Choroid plexus epithelial cell (primary cell): ENCODE measurements at regions not wholly inside any gene's neighbourhood (a gene's known extent, or its start where the extent isn't known, plus 50 kb on each side); places are given as distances from the start of the nearest gene placed in this dataset.
"Not testable (repeated sequence)": the region's sequence is repeated elsewhere in the genome, so short reads cannot be mapped to it uniquely, and the experiment has no call there.

ENCODE experiments used
- DNase-seq: peaks from one replicate; pipeline ENCODE4 v3.0.0-alpha.2; 2010; ENCODE audit warnings: low read depth
- H3K4me3 ChIP-seq: 2 replicates; pipeline ENCODE4 v1.5.1; 2011; ENCODE audit warnings: low read depth, mild to moderate bottlenecking, control low read depth, low read length, moderate library complexity
- CTCF ChIP-seq: conservative IDR thresholded peaks from 2 replicates; pipeline ENCODE4 v1.5.1; 2011; ENCODE audit warnings: low read depth, mild to moderate bottlenecking, control low read depth, inconsistent platforms, low read length, moderate library complexity

GRCh38 chr20:48502016-48502415 is 325.8 kb downstream of the PREX1 start:
- no peak for TF ChIP-seq CTCF
- H3K4me3 ChIP-seq, result no peak overlapping the region
- DNase-seq, result no peak

- H3K4me3 ChIP-seq, DNase-seq: not testable (repeated sequence)
Measured at GRCh38 chr20:48500900-48501299, 326.9 kb downstream of the PREX1 start.

GRCh38 chr20:48498939-48499338 is 328.9 kb downstream of the PREX1 start:
- not testable (repeated sequence) for DNase-seq, H3K4me3 ChIP-seq

GRCh38 chr20:48498125-48498524 is 329.7 kb downstream of the PREX1 start:
- not testable (repeated sequence) for DNase-seq, H3K4me3 ChIP-seq

GRCh38 chr20:48493966-48494365 is 333.8 kb downstream of the PREX1 start:
- no peak for TF ChIP-seq CTCF
- no peak for DNase-seq
- no peak overlapping the region for H3K4me3 ChIP-seq

- DNase-seq, H3K4me3 ChIP-seq: not testable (repeated sequence)
Measured at GRCh38 chr20:48493331-48493730, 334.5 kb downstream of the PREX1 start.

- DNase-seq, result no peak
- no peak overlapping the region for H3K4me3 ChIP-seq
- TF ChIP-seq CTCF, result no peak
Measured at GRCh38 chr20:48492715-48493070, 335.1 kb downstream of the PREX1 start.

GRCh38 chr20:48492015-48492714 is 335.6 kb downstream of the PREX1 start:
- H3K4me3 ChIP-seq, result no peak overlapping the region
- DNase-seq, result no peak
- no peak for TF ChIP-seq CTCF

- no peak for TF ChIP-seq CTCF
- DNase-seq, result no peak
- no peak overlapping the region for H3K4me3 ChIP-seq
Measured at GRCh38 chr20:48490961-48491831, 336.6 kb downstream of the PREX1 start.

- not testable (repeated sequence) for H3K4me3 ChIP-seq, DNase-seq
Measured at GRCh38 chr20:48490341-48490740, 337.5 kb downstream of the PREX1 start.
